ENCODE measurements at regions not wholly inside any gene's neighbourhood (a gene's known extent, or its start where the extent isn't known, plus 50 kb on each side); places are given as distances from the start of the nearest gene placed in this dataset.

GRCh38 chr15:89385596-89386331 is 51.1 kb upstream of the POLG start:
- DNase-seq (ENCODE audit: low read depth, low spot score), result no peak
- H3K4me3 ChIP-seq, result no peak overlapping the region
- TF ChIP-seq EZH2 (IDR thresholded peaks at IDR 0.05) (no peak), POLR2AphosphoS5 (IDR thresholded peaks at IDR 0.05; ENCODE audit: borderline replicate concordance, low read depth, low read length) (no peak), FOXP2 (optimal IDR thresholded peaks at IDR 0.05; ENCODE audit: control extremely low read depth, extremely low read length, insufficient read depth) (no peak)
- no peak overlapping the region for H3K9ac ChIP-seq (ENCODE audit: insufficient read length)
- H3K9me3 ChIP-seq (ENCODE audit: low read depth, low read length), result no peaks in the 10 kb centered on the region
- peaks cover 94% of the 10 kb centered on the region for H3K36me3 ChIP-seq (ENCODE audit: insufficient read depth, low read length)
- no peak overlapping the region for H3K27ac ChIP-seq

All from SK-N-MC (cell line).